HG03460 (cell line): ENCODE measurements at regions not wholly inside any gene's neighbourhood (a gene's known extent, or its start where the extent isn't known, plus 50 kb on each side); places are given as distances from the start of the nearest gene placed in this dataset.
"Not testable (repeated sequence)": the region's sequence is repeated elsewhere in the genome, so short reads cannot be mapped to it uniquely, and the experiment has no call there.

Source experiments
- ATAC-seq: cut with Tn5 transposase; IDR thresholded peaks from one replicate; pipeline ENCODE4 v1.9.1; 2021; ENCODE audit not compliant: unreplicated experiment

DNA sequence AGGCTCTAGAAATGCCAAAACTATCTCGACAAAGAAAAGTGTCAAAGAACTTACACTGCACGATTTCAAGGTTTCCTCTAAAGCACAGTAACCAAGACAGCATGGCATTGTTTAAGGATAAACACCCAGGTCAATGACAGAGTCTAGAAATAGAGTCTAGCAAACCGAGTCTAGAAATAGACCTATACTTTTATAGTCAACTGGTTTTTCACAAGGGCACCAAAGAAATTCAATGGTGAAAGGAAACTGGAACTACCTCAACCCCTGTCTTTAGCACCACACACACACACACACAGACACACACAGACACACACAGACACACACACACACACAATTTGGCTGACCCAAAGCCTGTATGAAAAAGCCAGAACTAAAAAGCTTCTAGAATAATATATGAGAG is 67.1 kb upstream of the PGBD5 start:
- no peak for ATAC-seq

DNA sequence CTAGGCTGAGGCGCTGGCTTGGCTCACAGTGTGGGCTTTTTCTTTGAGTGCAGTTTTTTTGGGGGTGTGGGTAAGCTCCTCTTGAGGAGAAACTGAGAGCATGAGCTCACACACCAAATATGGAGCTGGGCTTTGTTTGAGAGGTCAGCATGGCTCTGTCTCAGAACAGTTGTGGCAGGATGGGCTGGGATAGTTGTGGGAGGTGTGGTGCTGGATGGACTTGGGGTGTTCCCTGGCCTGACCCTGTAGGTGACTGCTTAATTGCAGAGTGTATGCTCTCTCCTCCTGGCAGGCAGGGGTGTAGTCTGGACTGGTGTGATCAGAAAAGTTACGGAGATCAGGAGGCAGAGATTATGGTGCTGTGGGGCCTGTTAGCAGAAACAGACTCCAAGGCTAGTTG is 64.3 kb upstream of the PGBD5 start:
- no peak for ATAC-seq

DNA sequence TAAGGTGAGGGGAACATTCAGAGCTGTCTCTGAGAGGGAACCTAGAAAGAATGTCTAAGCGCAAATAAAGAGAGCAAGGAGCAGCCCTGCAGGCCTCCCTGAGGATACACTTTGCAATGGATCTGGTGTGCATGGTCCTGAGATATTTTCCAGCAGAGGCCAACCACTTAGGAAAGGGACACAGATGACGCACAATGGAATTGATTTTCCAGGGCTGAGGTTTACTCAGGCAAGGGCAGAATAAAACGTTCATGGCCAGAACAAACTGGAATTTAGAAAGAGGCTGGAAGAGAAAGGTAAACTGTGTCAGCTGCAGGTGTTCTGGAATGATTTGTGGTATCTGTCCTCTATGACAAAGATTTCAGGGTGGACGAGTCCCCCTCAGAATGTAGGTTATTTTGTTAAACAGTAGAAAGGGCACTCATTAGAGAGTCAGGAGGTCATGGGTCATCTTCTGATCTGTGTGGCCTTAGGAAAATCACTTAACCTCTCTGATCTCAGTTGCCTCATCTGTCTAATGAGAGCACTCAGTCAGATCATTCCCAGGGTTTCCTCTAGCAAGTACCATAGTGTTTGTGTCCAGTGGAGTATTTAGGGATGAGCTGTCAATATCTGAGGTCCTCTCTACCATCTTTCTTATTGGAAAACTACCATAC is 61.8 kb upstream of the PGBD5 start:
- no peak for ATAC-seq

DNA sequence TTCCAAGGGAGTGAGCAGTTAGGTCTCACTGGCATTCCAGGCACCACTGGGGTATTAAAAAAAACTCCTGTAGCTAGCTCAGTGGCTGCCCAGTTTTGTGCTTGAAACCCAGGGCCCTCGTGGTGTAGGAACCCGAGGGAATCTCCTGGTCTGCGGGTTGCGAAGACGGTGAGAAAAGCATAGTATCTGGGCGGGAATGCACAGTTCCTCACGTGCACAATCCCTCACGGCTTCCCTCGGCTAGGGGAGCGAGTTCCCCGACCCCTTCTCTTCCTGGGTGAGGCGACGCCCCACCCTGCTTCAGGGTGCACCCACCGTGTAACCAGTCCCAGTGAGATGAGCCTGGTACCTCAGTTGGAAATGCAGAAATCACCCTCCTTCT is 50.5 kb upstream of the PGBD5 start:
- no peak for ATAC-seq

GRCh38 chr1:230475856-230476621 is 49.9 kb upstream of the PGBD5 start:
- ATAC-seq = not testable (repeated sequence)
